Smooth muscle cell (in vitro differentiated cells): ENCODE measurements at regions not wholly inside any gene's neighbourhood (a gene's known extent, or its start where the extent isn't known, plus 50 kb on each side); places are given as distances from the start of the nearest gene placed in this dataset.
"Not testable (repeated sequence)": the region's sequence is repeated elsewhere in the genome, so short reads cannot be mapped to it uniquely, and the experiment has no call there.

ENCODE experiments used
- DNase-seq: peaks from one replicate; lab custom pipeline; 2025; ENCODE audit not compliant: unreplicated experiment; lab: John Stamatoyannopoulos, UW
- H2AFZ ChIP-seq: fragments of 200-600 bp; sonication (generic); 2 replicates; pipeline ENCODE4 v1.6.0; 2016; ENCODE audit warnings: antibody characterized with exemption, low read depth, mild to moderate bottlenecking
- H3F3A ChIP-seq: fragments of 200-600 bp; sonication (generic); 2 replicates; pipeline ENCODE4 v1.6.0; 2017; ENCODE audit warnings: antibody characterized with exemption, low read depth
- H3K27ac ChIP-seq: fragments of 200-600 bp; sonication (generic); 2 replicates; pipeline ENCODE4 v1.5.1; 2016; ENCODE audit warnings: low read depth, mild to moderate bottlenecking
- H3K27me3 ChIP-seq: fragments of 200-600 bp; sonication (generic); 2 replicates; pipeline ENCODE4 v1.6.1; 2016; ENCODE audit warnings: low read depth, mild to moderate bottlenecking
- H3K36me3 ChIP-seq: fragments of 200-600 bp; sonication (generic); 2 replicates; pipeline ENCODE4 v1.5.1; 2016; ENCODE audit warnings: low read depth
- H3K4me1 ChIP-seq: fragments of 200-600 bp; sonication (generic); 2 replicates; pipeline ENCODE4 v1.5.1; 2016; ENCODE audit warnings: low read depth
- H3K4me2 ChIP-seq: fragments of 200-600 bp; sonication (generic); 2 replicates; pipeline ENCODE4 v1.6.0; 2016; ENCODE audit warnings: mild to moderate bottlenecking
- H3K4me3 ChIP-seq: fragments of 200-600 bp; sonication (generic); 2 replicates; pipeline ENCODE4 v1.5.1; 2016; ENCODE audit warnings: mild to moderate bottlenecking
- H3K79me2 ChIP-seq: fragments of 200-600 bp; sonication (generic); 2 replicates; pipeline ENCODE4 v1.6.0; 2016; ENCODE audit warnings: low read depth, mild to moderate bottlenecking
- H3K9ac ChIP-seq: fragments of 200-600 bp; sonication (generic); 2 replicates; pipeline ENCODE4 v1.6.0; 2016; ENCODE audit warnings: low read depth
- H3K9me3 ChIP-seq: fragments of 200-600 bp; sonication (generic); replicated peaks from 2 replicates; pipeline ENCODE4 v1.5.1; 2016; ENCODE audit warnings: low read depth
- H4K20me1 ChIP-seq: fragments of 200-600 bp; sonication (generic); 2 replicates; pipeline ENCODE4 v1.6.0; 2016; ENCODE audit warnings: low read depth
- WGBS: methylation state at CpG from one replicate; pipeline ENCODE4 v1.1.7; 2016; ENCODE audit warnings: low lambda C conversion rate; 5-methylcytosine and 5-hydroxymethylcytosine counted together
- TF ChIP-seq, protein P1 (sequence below): fragments of 200-600 bp; sonication (generic); IDR thresholded peaks from 2 replicates; pipeline ENCODE4 v1.5.1; 2017; ENCODE audit warnings: borderline replicate concordance, mild to moderate bottlenecking, antibody characterized with exemption; ENCODE audit not compliant: insufficient read depth, poor library complexity, severe bottlenecking

DNA sequence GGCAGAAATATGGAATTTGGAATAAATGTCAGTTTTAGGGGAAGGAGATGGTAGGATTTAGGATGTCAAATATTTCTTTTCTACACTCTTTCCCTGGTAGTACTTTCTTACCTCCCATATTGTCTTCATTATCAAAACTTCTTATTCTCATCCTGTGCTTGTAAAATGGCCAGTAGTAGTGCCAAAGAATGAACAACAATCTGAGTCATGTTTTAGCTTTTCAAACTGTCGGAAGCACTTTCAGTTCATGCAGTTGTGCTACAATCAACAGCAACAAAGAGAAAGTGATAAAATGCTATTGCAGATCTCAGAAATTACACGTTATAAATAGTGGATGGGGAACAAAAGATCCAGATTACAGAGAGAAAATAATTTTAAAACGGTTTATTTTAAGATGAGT lies 193.7 kb upstream of the RXFP2 start:
- Histone ChIP-seq H3K9ac (no peak overlapping the region), H3K4me3 (no peak overlapping the region), H3K36me3 (no peaks in the 10 kb centered on the region), H4K20me1 (no peaks in the 10 kb centered on the region), H2AFZ (no peak overlapping the region), H3K79me2 (no peaks in the 10 kb centered on the region), H3K27ac (no peak overlapping the region), H3K4me2 (no peak overlapping the region), H3K9me3 (no peaks in the 10 kb centered on the region), H3K4me1 (no peaks in the 10 kb centered on the region), H3F3A (no peaks in the 10 kb centered on the region), H3K27me3 (peaks cover 18% of the 10 kb centered on the region)
- WGBS = 69% methylated on average over 3 of the region's 3 CpGs
- DNase-seq = no peak
- TF ChIP-seq, protein P1, sequence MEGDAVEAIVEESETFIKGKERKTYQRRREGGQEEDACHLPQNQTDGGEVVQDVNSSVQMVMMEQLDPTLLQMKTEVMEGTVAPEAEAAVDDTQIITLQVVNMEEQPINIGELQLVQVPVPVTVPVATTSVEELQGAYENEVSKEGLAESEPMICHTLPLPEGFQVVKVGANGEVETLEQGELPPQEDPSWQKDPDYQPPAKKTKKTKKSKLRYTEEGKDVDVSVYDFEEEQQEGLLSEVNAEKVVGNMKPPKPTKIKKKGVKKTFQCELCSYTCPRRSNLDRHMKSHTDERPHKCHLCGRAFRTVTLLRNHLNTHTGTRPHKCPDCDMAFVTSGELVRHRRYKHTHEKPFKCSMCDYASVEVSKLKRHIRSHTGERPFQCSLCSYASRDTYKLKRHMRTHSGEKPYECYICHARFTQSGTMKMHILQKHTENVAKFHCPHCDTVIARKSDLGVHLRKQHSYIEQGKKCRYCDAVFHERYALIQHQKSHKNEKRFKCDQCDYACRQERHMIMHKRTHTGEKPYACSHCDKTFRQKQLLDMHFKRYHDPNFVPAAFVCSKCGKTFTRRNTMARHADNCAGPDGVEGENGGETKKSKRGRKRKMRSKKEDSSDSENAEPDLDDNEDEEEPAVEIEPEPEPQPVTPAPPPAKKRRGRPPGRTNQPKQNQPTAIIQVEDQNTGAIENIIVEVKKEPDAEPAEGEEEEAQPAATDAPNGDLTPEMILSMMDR = no peak

- Histone ChIP-seq H3F3A (no peaks in the 10 kb centered on the region), H3K4me2 (no peak overlapping the region), H3K27ac (no peak overlapping the region), H3K27me3 (no peaks in the 10 kb centered on the region), H3K9ac (no peak overlapping the region), H4K20me1 (no peaks in the 10 kb centered on the region), H3K36me3 (no peaks in the 10 kb centered on the region), H3K4me1 (no peaks in the 10 kb centered on the region), H2AFZ (no peak overlapping the region), H3K4me3 (no peak overlapping the region), H3K9me3 (no peaks in the 10 kb centered on the region), H3K79me2 (no peaks in the 10 kb centered on the region)
- whole genome bisulfite sequencing = 85% methylated on average over 5 of the region's 5 CpGs
- TF ChIP-seq, protein P1 = no peak
- no peak for DNase-seq
Observed at GRCh38 chr13:31556376-31556775, 182.9 kb upstream of the RXFP2 start.

DNA sequence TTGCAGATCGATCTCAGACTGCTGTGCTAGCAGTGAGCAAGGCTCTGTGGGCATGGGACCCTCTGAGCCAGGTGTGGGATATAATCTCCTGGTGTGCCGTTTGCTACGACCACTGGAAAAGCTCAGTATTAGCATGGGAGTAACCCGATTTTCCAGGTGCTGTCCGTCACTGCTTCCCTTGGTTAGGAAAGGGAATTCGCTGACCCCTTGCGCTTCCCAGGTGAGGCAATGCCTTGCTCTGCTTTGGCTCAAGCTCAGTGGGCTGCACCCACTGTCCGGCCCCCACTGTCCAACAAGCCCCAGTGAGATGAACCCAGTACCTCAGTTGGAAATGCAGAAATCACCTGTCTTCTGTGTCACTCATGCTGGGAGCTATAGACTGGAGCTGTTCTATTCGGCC lies 155.1 kb upstream of the RXFP2 start:
- not testable (repeated sequence) for H3K36me3 ChIP-seq, H3F3A ChIP-seq
- whole genome bisulfite sequencing = 92% methylated on average over 9 of the region's 9 CpGs

GRCh38 chr13:31587698-31588266 lies 151.5 kb upstream of the RXFP2 start:
- H3K4me1 ChIP-seq = no peaks in the 10 kb centered on the region
- H3K27ac ChIP-seq = no peak overlapping the region
- H3K36me3 ChIP-seq = no peaks in the 10 kb centered on the region
- no peaks in the 10 kb centered on the region for H3K9me3 ChIP-seq
- no peak for DNase-seq
- H3K9ac ChIP-seq = no peak overlapping the region
- H3K27me3 ChIP-seq = no peaks in the 10 kb centered on the region
- TF ChIP-seq, protein P1 = no peak
- H3K79me2 ChIP-seq = no peaks in the 10 kb centered on the region
- no peak overlapping the region for H2AFZ ChIP-seq
- no peak overlapping the region for H3K4me3 ChIP-seq
- WGBS = 73% methylated on average over 3 of the region's 3 CpGs
- H3K4me2 ChIP-seq = no peak overlapping the region
- H3F3A ChIP-seq = no peaks in the 10 kb centered on the region
- H4K20me1 ChIP-seq = no peaks in the 10 kb centered on the region

More for the DNA sequence above, 155.1 kb upstream of the RXFP2 start:
- not testable (repeated sequence) for H4K20me1 ChIP-seq, H3K79me2 ChIP-seq, H3K27me3 ChIP-seq, H3K4me3 ChIP-seq, H3K4me2 ChIP-seq, H3K4me1 ChIP-seq, DNase-seq, H2AFZ ChIP-seq, H3K9ac ChIP-seq, H3K27ac ChIP-seq, H3K9me3 ChIP-seq
